ACC112 (cell line): ENCODE measurements at regions not wholly inside any gene's neighbourhood (a gene's known extent, or its start where the extent isn't known, plus 50 kb on each side); places are given as distances from the start of the nearest gene placed in this dataset.

Experiments used
- H2AFZ ChIP-seq: fragments of 200-600 bp; sonication (generic); one replicate; pipeline ENCODE4 v1.6.0; 2017; ENCODE audit warnings: antibody characterized with exemption, low read length; ENCODE audit not compliant: unreplicated experiment
- H3K27ac ChIP-seq: fragments of 200-600 bp; sonication (generic); 2 replicates; pipeline ENCODE4 v1.5.1; 2014; ENCODE audit warnings: low read depth, mild to moderate bottlenecking, antibody characterized with exemption, low read length, moderate library complexity
- H3K27me3 ChIP-seq: fragments of 200-600 bp; sonication (generic); 2 replicates; pipeline ENCODE4 v1.6.1; 2014; ENCODE audit warnings: mild to moderate bottlenecking, antibody characterized with exemption, low read length, moderate library complexity, mixed read lengths; ENCODE audit not compliant: insufficient read depth
- H3K36me3 ChIP-seq: fragments of 200-600 bp; sonication (generic); 2 replicates; pipeline ENCODE4 v1.6.1; 2016; ENCODE audit warnings: mild to moderate bottlenecking, antibody characterized with exemption, low read length, moderate library complexity, mixed read lengths; ENCODE audit not compliant: insufficient read depth
- H3K4me1 ChIP-seq: fragments of 200-600 bp; sonication (generic); one replicate; pipeline ENCODE4 v1.6.1; 2016; ENCODE audit warnings: low read length, mixed read lengths; ENCODE audit not compliant: insufficient read depth, unreplicated experiment, control insufficient read depth
- H3K4me3 ChIP-seq: fragments of 200-600 bp; sonication (generic); 2 replicates; pipeline ENCODE4 v1.5.1; 2014; ENCODE audit warnings: mild to moderate bottlenecking, low read depth, low read length
- H3K79me2 ChIP-seq: fragments of 200-600 bp; sonication (generic); one replicate; pipeline ENCODE4 v1.6.0; 2016; ENCODE audit warnings: low read length; ENCODE audit not compliant: control insufficient read depth, unreplicated experiment, insufficient read depth

DNA sequence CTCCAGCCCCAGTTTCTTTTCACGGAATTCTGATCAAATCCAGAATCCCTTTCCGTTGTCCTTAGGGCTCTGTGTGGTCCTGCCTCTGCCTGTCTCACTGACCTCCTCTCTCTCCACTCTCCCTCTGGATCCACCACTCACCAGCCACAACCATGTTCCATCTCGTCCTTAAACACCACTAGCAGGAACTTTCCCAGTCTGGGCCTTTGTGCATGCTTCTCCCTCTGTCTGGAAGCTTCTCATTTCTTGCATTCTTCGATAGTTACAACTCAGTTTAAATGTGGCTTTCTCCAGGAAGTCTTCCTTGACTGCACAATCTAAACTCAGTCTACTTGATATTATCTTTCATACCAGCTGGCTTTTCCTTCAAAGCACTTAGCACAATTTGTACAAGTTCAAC, 117.7 kb upstream of the MSX2 start:
- Histone ChIP-seq H3K4me3 (no peak overlapping the region), H3K36me3 (no peaks in the 10 kb centered on the region), H3K27ac (no peak overlapping the region), H3K4me1 (no peaks in the 10 kb centered on the region), H3K27me3 (no peaks in the 10 kb centered on the region), H3K79me2 (no peaks in the 10 kb centered on the region), H2AFZ (no peak overlapping the region)

DNA sequence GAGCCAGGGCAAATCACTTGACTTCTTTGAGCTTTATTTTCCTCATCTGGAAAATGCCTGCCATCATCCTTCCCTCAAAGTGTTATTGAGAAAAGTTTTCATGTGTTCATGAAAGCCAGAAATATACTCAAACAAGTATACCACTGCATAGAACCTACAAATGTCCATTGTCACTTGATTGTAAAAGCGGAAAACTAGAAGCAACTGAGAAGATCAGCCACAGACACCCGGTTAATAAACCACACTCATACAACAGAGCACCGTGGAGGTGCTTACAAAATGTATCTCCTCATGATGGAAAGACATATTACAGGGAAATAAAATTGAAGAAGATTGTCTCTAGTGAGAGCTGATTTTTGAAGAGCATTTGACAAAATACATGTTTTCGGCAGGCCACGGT, 117.2 kb upstream of the MSX2 start:
- Histone ChIP-seq H3K36me3 (no peaks in the 10 kb centered on the region), H3K4me3 (no peak overlapping the region), H3K79me2 (no peaks in the 10 kb centered on the region), H3K4me1 (no peaks in the 10 kb centered on the region), H2AFZ (no peak overlapping the region), H3K27ac (no peak overlapping the region), H3K27me3 (no peaks in the 10 kb centered on the region)

DNA sequence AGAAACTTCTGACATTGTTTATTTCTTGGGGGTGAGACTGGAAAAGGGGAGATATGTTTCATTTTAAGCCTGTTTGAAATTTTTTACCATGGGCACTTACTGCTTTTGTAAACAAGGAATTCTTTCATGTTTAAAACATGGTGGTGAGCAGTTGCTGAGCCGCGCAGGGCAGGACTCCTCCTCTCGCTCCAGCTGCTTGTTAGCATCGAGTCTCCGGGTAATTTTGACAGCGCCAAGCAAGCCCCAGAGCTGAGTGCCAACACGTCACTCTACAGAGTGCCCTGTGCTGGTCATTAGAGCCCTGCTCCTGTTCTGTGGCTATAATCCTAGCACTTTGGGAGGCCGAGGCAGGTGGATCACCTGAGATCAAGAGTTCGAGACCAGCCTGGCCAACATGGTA, 116.5 kb upstream of the MSX2 start:
- no peaks in the 10 kb centered on the region for H3K36me3 ChIP-seq
- no peak overlapping the region for H3K27ac ChIP-seq
- H3K27me3 ChIP-seq: no peaks in the 10 kb centered on the region
- no peaks in the 10 kb centered on the region for H3K79me2 ChIP-seq
- no peaks in the 10 kb centered on the region for H3K4me1 ChIP-seq
- H3K4me3 ChIP-seq: no peak overlapping the region
- no peak overlapping the region for H2AFZ ChIP-seq

DNA sequence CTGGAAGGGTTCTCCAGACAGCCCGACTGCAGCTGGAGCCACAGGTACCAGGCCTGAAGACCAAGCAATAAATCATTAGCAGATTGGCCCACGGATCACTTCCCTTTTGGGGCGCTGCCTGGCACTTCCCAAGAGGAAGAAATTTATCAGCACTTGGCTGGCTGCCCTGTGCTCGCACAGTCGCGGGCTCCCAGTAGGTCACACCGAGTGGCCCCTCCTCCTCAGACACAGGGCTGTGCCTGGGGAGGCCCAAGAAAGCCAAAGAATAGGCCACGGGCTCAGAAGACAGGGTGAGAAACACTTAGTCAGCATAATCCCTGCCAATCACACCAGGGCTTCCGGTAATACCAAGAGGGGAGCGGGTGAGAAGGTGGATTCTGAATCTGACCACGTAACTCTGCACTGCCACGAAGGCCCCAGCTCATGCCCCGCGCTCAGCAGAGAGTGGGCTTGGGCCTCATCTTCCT, 115.7 kb upstream of the MSX2 start:
- Histone ChIP-seq H2AFZ (no peak overlapping the region), H3K4me1 (no peaks in the 10 kb centered on the region), H3K36me3 (no peaks in the 10 kb centered on the region), H3K27me3 (no peaks in the 10 kb centered on the region), H3K4me3 (no peak overlapping the region), H3K27ac (no peak overlapping the region), H3K79me2 (no peaks in the 10 kb centered on the region)

DNA sequence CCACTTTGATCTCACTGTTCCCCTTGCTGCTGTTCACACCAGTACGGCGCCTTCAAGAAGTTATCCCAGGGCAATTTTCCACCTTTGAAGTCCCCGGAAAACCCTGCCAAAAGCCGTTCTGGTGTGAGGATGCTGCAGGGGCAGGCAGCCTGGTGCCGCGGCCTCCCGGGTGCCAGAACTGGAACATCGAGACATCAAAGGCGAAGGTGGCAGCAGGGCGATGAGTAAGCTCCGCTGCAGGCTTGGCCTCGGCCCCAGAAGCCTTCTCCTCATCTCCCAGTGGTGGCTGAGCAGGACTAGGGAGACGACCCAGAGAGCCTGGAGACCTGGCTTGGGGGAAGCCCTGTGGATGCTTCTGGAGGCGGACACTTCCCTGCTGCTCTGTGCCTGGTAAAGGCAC, 115.3 kb upstream of the MSX2 start:
- Histone ChIP-seq H3K36me3 (no peaks in the 10 kb centered on the region), H3K79me2 (no peaks in the 10 kb centered on the region), H3K27ac (no peak overlapping the region), H3K4me1 (no peaks in the 10 kb centered on the region), H3K27me3 (no peaks in the 10 kb centered on the region), H2AFZ (no peak overlapping the region), H3K4me3 (no peak overlapping the region)

DNA sequence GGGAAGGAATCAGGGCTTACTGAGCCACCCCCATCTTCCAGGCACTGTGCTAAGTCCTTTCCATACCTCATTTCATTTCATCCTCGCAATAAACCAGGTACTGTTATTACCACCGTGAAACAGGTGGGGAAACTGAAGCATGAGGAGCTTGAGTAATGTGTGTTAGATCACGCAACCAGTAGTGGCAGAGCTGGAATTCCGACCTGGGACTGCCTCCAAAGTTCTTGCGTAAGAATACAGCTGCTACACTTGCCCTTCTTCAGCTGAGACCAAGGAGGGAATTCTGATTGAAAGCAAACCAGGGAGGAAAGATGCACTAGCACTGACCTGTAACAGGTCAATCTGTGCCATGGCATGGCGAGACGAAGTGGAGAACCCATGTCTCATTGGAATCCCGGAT, 113.4 kb upstream of the MSX2 start:
- Histone ChIP-seq H3K27me3 (no peaks in the 10 kb centered on the region), H3K4me3 (no peak overlapping the region), H2AFZ (no peak overlapping the region), H3K36me3 (no peaks in the 10 kb centered on the region), H3K27ac (no peak overlapping the region), H3K79me2 (no peaks in the 10 kb centered on the region), H3K4me1 (no peaks in the 10 kb centered on the region)

DNA sequence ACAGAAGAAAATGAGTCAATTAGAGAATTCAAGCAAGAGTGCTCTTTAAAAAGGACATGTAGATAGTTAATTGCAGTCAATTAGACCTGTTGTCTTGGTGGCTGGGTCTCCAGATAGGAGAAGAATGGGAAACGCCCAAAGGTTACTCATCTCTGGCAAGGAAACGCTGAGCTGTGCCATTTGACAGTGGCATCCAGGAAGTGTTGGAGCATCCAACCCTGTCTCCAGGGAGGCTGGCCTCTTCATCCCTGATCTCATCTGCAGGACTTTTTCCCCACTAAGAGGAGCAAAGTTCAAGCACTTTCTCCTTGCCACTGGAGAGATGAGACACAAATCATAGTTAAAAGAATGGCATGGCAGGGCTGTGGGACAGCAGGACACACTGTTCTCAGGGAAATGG, 111.7 kb upstream of the MSX2 start:
- Histone ChIP-seq H3K36me3 (no peaks in the 10 kb centered on the region), H3K4me1 (no peaks in the 10 kb centered on the region)

DNA sequence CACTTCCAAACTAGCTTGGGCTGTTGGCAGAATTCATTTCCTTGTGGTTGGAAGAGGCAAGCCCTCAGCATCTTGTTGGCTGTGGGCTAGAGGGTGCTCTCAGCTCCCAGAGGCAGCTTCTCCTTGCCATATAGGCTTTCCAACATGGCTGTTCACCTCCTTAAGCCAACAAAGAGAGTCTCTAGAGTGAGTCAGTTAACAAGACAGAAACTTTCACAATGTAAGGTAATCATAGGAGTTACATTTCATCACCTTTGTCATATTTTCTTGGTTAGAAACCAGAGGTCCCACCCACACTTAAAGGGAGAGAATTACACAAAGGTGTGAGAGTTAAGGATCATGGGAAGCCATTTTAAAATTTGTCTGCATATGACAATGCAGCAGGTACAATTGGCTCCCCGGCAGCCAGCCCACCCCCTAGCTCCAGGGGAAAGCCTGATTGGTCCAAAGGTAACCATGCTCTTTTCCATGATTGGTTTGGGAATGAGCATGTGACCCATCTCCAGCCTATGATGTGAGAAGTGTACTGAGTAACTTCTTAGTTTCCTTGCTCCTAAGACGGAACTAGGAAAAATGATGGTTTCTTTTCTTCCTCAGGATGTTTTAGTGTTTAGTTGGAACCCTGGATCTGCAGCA, 109.8 kb upstream of the MSX2 start:
- H3K4me1 ChIP-seq: no peaks in the 10 kb centered on the region
- no peak overlapping the region for H3K4me3 ChIP-seq
- H2AFZ ChIP-seq: no peak overlapping the region
- H3K79me2 ChIP-seq: no peaks in the 10 kb centered on the region
- H3K27ac ChIP-seq: no peak overlapping the region
- no peaks in the 10 kb centered on the region for H3K36me3 ChIP-seq
- H3K27me3 ChIP-seq: no peaks in the 10 kb centered on the region

More for the DNA sequence above, 111.7 kb upstream of the MSX2 start:
- Histone ChIP-seq H3K4me3 (no peak overlapping the region), H3K79me2 (no peaks in the 10 kb centered on the region), H3K27me3 (no peaks in the 10 kb centered on the region), H3K27ac (no peak overlapping the region), H2AFZ (no peak overlapping the region)

DNA sequence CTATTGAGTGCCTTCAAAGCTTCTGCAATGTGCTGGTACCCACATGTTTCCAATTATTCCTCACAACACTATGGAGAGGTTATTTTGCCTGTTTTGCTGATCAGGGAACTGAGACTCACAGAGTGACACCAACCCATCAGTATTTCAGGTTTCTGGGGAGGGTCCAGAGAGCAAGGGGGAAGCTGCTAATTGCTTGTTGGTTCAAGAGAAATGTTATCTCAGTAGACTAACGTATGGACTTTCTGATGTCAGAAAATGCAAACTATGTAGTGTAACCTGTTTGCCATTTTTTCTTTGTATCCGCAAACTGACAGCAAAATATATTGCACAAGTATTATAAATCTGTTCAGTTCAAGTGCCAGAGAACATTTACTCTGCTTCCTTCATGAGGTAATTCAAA, 108.3 kb upstream of the MSX2 start:
- Histone ChIP-seq H3K4me1 (no peaks in the 10 kb centered on the region), H3K79me2 (no peaks in the 10 kb centered on the region), H3K27me3 (no peaks in the 10 kb centered on the region), H2AFZ (no peak overlapping the region), H3K36me3 (no peaks in the 10 kb centered on the region), H3K4me3 (no peak overlapping the region), H3K27ac (no peak overlapping the region)

DNA sequence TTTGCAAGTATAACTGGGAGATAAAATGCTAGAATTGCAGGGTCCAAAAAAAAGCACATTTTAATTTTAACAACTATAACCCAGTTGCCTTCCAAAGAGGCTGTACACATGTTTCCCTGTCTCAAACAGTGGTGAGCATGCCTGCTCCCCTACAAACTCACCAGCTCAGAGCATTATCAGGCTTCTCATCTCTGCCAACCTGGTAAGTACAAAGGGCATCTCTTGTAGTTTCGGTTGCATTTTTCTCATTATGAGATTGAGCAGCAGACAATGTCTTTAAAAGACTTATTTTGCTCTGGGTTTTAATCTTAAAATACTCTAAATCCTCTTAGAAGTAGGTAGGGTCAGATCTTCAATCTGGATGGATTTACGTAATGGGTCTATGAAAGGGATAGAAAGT, 107.1 kb upstream of the MSX2 start:
- H3K4me3 ChIP-seq: no peak overlapping the region
- H3K4me1 ChIP-seq: no peaks in the 10 kb centered on the region
- no peaks in the 10 kb centered on the region for H3K36me3 ChIP-seq
- H3K79me2 ChIP-seq: no peaks in the 10 kb centered on the region
- H2AFZ ChIP-seq: no peak overlapping the region
- H3K27me3 ChIP-seq: no peaks in the 10 kb centered on the region
- no peak overlapping the region for H3K27ac ChIP-seq

DNA sequence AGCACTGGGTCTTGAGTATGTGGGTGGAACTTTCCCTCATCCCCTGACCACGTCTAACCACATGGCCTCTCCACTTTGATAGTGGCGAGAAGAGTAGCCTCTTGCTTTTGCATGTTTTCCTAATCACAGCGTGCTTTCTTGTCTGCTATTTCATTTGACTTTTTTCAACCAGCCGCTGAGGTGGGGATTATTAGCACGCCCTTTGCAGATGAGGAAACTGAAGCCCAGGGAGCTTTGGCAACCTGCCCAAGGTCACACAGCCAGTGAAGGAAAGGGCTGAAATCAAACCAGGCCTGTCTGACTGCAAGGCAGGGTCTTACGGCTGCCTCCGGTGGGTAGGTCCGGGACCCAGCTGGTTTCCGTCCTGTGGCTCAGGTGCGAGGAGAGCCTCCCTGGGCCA, 106.5 kb upstream of the MSX2 start:
- Histone ChIP-seq H3K79me2 (no peaks in the 10 kb centered on the region), H3K36me3 (no peaks in the 10 kb centered on the region), H3K4me3 (no peak overlapping the region), H3K27me3 (no peaks in the 10 kb centered on the region), H3K27ac (no peak overlapping the region), H2AFZ (no peak overlapping the region), H3K4me1 (no peaks in the 10 kb centered on the region)
